HepG2 (cell line): ENCODE measurements at regions not wholly inside any gene's neighbourhood (a gene's known extent, or its start where the extent isn't known, plus 50 kb on each side); places are given as distances from the start of the nearest gene placed in this dataset.

Experiments
- ATAC-seq: fragments of 200-7000 bp; cut with Tn5 transposase; 3 replicates; pipeline ENCODE4 v1.9.1; 2020; ENCODE audit warnings: mild to moderate bottlenecking, moderate library complexity
- BruUV-seq: library from RNA; stranded (reverse); fragments of 400-500 nt; replicated peaks from 2 replicates; lab custom pipeline; 2021; lab: Mats Ljungman, UMichigan
- CTCF ChIA-PET: fragments of 300-600 bp; formaldehyde crosslinking; extraction: SDS; loops from one replicate; lab custom pipeline; 2021; ENCODE audit warnings: low total read pairs, inconsistent platforms, low intra/inter-chr PET ratio; lab: Yijun Ruan, JAX
- POLR2A ChIA-PET: fragments of 350-600 bp; sonication (Branson Sonifier 250); formaldehyde crosslinking; loops from one replicate; lab custom pipeline; 2020; ENCODE audit warnings: antibody characterized with exemption, inconsistent platforms; lab: Yijun Ruan, JAX
- DNase-seq: peaks from one replicate; pipeline ENCODE4 v3.0.0-alpha.2; 2015; ENCODE audit warnings: low spot score
- FAIRE-seq: peaks from 3 replicates; lab custom pipeline; 2011; peaks lifted over from hg19 to GRCh38; lab: Jason Lieb, UNC
- H2AFZ ChIP-seq: one replicate; pipeline ENCODE4 v1.6.1; 2011; ENCODE audit warnings: low read length, inconsistent platforms
- H3K27ac ChIP-seq: fragments of 300-600 bp; 3 replicates; pipeline ENCODE4 v1.8.0; 2011; ENCODE audit warnings: mixed run types, mild to moderate bottlenecking, mixed read lengths, low read length, inconsistent platforms; ENCODE audit not compliant: insufficient read depth; ENCODE audit errors: extremely low read length
- H3K27me3 ChIP-seq, 2 experiments: fragments of 200-600 bp in 1 of 2; 2 replicates in 1 of 2; 3 replicates in 1 of 2; pipeline versions ENCODE4 v1.6.0 to v1.8.0; 2011; ENCODE audit warnings: low read length in 2 of 2, mild to moderate bottlenecking in 2 of 2, moderate library complexity in 2 of 2, inconsistent platforms in 1 of 2; ENCODE audit not compliant: insufficient read depth in 2 of 2, control insufficient read depth in 1 of 2
- H3K36me3 ChIP-seq, 2 experiments: fragments of 200-600 bp in 1 of 2; replicated peaks in 1 of 2; 2 replicates in 1 of 2; 3 replicates in 1 of 2; pipeline versions ENCODE4 v1.5.1 to v1.8.0; 2011; ENCODE audit warnings: low read length in 2 of 2, inconsistent platforms in 1 of 2; ENCODE audit not compliant: insufficient read depth in 2 of 2, control insufficient read depth in 1 of 2
- H3K4me1 ChIP-seq: 2 replicates; pipeline ENCODE4 v1.5.1; 2012; ENCODE audit warnings: low read length, inconsistent platforms; ENCODE audit not compliant: insufficient read depth
- H3K4me2 ChIP-seq: 2 replicates; pipeline ENCODE4 v1.6.0; 2011; ENCODE audit warnings: low read depth, low read length, inconsistent platforms
- H3K4me3 ChIP-seq, 3 experiments: fragments of 200-600 bp in 1 of 3; sonication (generic), shearing (Covaris generic) in 1 of 3; replicated peaks in 1 of 3; 2 replicates each; pipeline ENCODE4 v1.5.1; 2011 to 2016; ENCODE audit warnings: low read length in 3 of 3, inconsistent platforms in 2 of 3, low read depth in 2 of 3, mild to moderate bottlenecking in 2 of 3, control low read depth in 1 of 3, mixed read lengths in 1 of 3; ENCODE audit not compliant: insufficient read depth in 1 of 3
- H3K79me2 ChIP-seq: one replicate; pipeline ENCODE4 v1.6.1; 2011; ENCODE audit warnings: low read length, inconsistent platforms; ENCODE audit not compliant: insufficient read depth
- H3K9ac ChIP-seq: 2 replicates; pipeline ENCODE4 v1.6.0; 2011; ENCODE audit warnings: mild to moderate bottlenecking, low read depth, low read length, inconsistent platforms; ENCODE audit not compliant: insufficient read depth
- H3K9me3 ChIP-seq: 2 replicates; pipeline ENCODE4 v1.5.1; 2012; ENCODE audit warnings: mild to moderate bottlenecking, low read length
- H4K20me1 ChIP-seq: 2 replicates; pipeline ENCODE4 v1.6.0; 2011; ENCODE audit warnings: inconsistent platforms, mild to moderate bottlenecking, low read length, moderate library complexity; ENCODE audit not compliant: insufficient read depth
- KIAA2018 ChIP-seq: sonication (generic); formaldehyde crosslinking; IDR thresholded peaks from 2 replicates; pipeline ENCODE4 v1.5.0; 2020; ENCODE audit warnings: mild to moderate bottlenecking, missing genetic modification reagents, borderline replicate concordance
- ZBTB42 ChIP-seq: sonication (generic); formaldehyde crosslinking; IDR thresholded peaks from 2 replicates; pipeline ENCODE4 v1.5.0; 2020; ENCODE audit warnings: mild to moderate bottlenecking, missing genetic modification reagents
- ZFP1 ChIP-seq: IDR thresholded peaks from 2 replicates; pipeline ENCODE4 v1.6.1; 2016
- ZNF710 ChIP-seq: sonication (generic); formaldehyde crosslinking; IDR thresholded peaks from 2 replicates; pipeline ENCODE4 v1.5.0; 2020; ENCODE audit warnings: mild to moderate bottlenecking, missing genetic modification reagents, borderline replicate concordance
- WGBS: methylation state at CpG from one replicate; pipeline ENCODE4 v1.1.6; 2017; ENCODE audit warnings: low lambda C conversion rate; 5-methylcytosine and 5-hydroxymethylcytosine counted together
- in situ Hi-C: cut with HindIII; loops from 2 replicates; pipeline ENCODE4 v1.10.0; 2017; ENCODE audit warnings: low pct_unique_long_range_greater_than_20kb; ENCODE audit not compliant: extremely low pct_ligation_motif_present
- intact Hi-C: fragments of 100-400 bp; cut with micrococcal nuclease; formaldehyde crosslinking; loops from one replicate; pipeline ENCODE4 v1.10.0; 2022; ENCODE audit not compliant: unreplicated experiment

- TF ChIP-seq KIAA2018 (CRISPR knock-in tag): no peak
Measured at GRCh38 chr2:239803102-239803765, 221.9 kb downstream of the NDUFA10 start (continued).

- Histone ChIP-seq H3K4me3 (no peak overlapping the region), H3K4me2 (no peak overlapping the region), H4K20me1 (no peaks in the 10 kb centered on the region), H2AFZ (no peak overlapping the region), H3K27me3 (peaks cover 4 to 67% of the 10 kb centered on the region in 2 experiments; a peak in 4 of 5 replicates), H3K9ac (no peak overlapping the region), H3K27ac (no peak overlapping the region), H3K9me3 (no peaks in the 10 kb centered on the region), H3K4me1 (no peaks in the 10 kb centered on the region), H3K79me2 (no peaks in the 10 kb centered on the region), H3K36me3 (no peaks in the 10 kb centered on the region)
- BruUV-seq: no TSS peak
- CTCF ChIA-PET: no interaction called here
- 24% methylated on average over 19 of the region's 21 CpGs for WGBS
- POLR2A ChIA-PET: no interaction called here
- TF ChIP-seq ZBTB42 (CRISPR knock-in tag): no peak
- TF ChIP-seq ZFP1 (CRISPR knock-in tag): no peak
- TF ChIP-seq ZNF710 (CRISPR knock-in tag): no peak
- intact Hi-C loops: no loop called here
- ATAC-seq (no peak), DNase-seq (no peak), FAIRE-seq (no peak)
- in situ Hi-C loops: no loop called here
Measured at GRCh38 chr2:239802185-239802649, 222.9 kb downstream of the NDUFA10 start.
